Aorta (tissue), 5 donors: ENCODE measurements at regions not wholly inside any gene's neighbourhood (a gene's known extent, or its start where the extent isn't known, plus 50 kb on each side); places are given as distances from the start of the nearest gene placed in this dataset.

Experiments
- ATAC-seq: fragments of 200-7000 bp; cut with Tn5 transposase; one replicate; pipeline ENCODE4 v1.9.1; 2022; ENCODE audit warnings: moderate library complexity; ENCODE audit not compliant: low FRiP score
- DNase-seq, 2 donors: peaks; one replicate each; pipeline ENCODE4 v3.0.0-alpha.2; 2020
- H3K27ac ChIP-seq, 2 donors: one replicate each; pipeline ENCODE4 v1.5.1; 2013; ENCODE audit warnings: low read length in 2 of 2, mild to moderate bottlenecking in 2 of 2, moderate library complexity in 2 of 2, control low read depth in 1 of 2, inconsistent platforms in 1 of 2, low read depth in 1 of 2
- H3K27me3 ChIP-seq, 2 donors: one replicate each; pipeline ENCODE4 v1.6.1; 2013; ENCODE audit warnings: control low read depth in 1 of 2, low read length in 1 of 2, mild to moderate bottlenecking in 1 of 2, moderate library complexity in 1 of 2; ENCODE audit not compliant: insufficient read depth in 2 of 2, control insufficient read depth in 1 of 2
- H3K36me3 ChIP-seq, 2 donors: one replicate each; pipeline ENCODE4 v1.6.1; 2013; ENCODE audit warnings: control low read depth in 1 of 2, low read length in 1 of 2, mild to moderate bottlenecking in 1 of 2; ENCODE audit not compliant: insufficient read depth in 2 of 2, control insufficient read depth in 1 of 2
- H3K4me1 ChIP-seq, 2 donors: one replicate each; pipeline ENCODE4 v1.6.1; 2013; ENCODE audit warnings: low read length in 2 of 2, control low read depth in 1 of 2, mild to moderate bottlenecking in 1 of 2, moderate library complexity in 1 of 2; ENCODE audit not compliant: insufficient read depth in 2 of 2, control insufficient read depth in 1 of 2
- H3K4me3 ChIP-seq, 2 donors: one replicate each; pipeline ENCODE4 v1.5.1; 2013; ENCODE audit warnings: low read length in 2 of 2, control low read depth in 1 of 2, mild to moderate bottlenecking in 1 of 2
- H3K9me3 ChIP-seq: one replicate; pipeline ENCODE4 v1.6.1; 2013; ENCODE audit warnings: mild to moderate bottlenecking, low read length; ENCODE audit not compliant: control insufficient read depth
- WGBS, 2 donors: extraction: QIAGEN DNeasy Blood & Tissue Kit; methylation state at CpG; one replicate each; pipeline ENCODE4 v1.1.7; 2013; 5-methylcytosine and 5-hydroxymethylcytosine counted together
- intact Hi-C, 2 donors: fragments of 100-400 bp; cut with DNase I; formaldehyde crosslinking; loops; one replicate each; pipeline versions ENCODE4 v1.14.2 to v1.15.0; 2022
- donor health status: healthy with polysubstance abuse.
- donor health status: Bipolar disorder and iron deficiency.
- donor health status: DM: no; HTN: no; CAD: no.
- donor health status: DM: no; HTN: no; CAD: no.
- donor health status: DM: yes; HTN: yes; CAD: no.

- peaks cover 0 to 5% of the 10 kb centered on the region in 2 donors for H3K36me3 ChIP-seq
Measured at GRCh38 chr6:34606477-34607265, 50.5 kb upstream of the SPDEF start.

More at GRCh38 chr6:34606477-34607265, 50.5 kb upstream of the SPDEF start:
- ATAC-seq, result no peak
- no peak for DNase-seq
- Histone ChIP-seq H3K4me1 (peaks cover 0 to 3% of the 10 kb centered on the region in 2 donors), H3K27me3 (no peaks in the 10 kb centered on the region), H3K9me3 (no peaks in the 10 kb centered on the region), H3K4me3 (no peak overlapping the region), H3K27ac (no peak overlapping the region)
- WGBS, 2 donors, result 89 to 91% methylated on average over 11 of the region's 11 CpGs
- intact Hi-C loops, result loop anchor here (5.0 to 10.0 kb wide), 5 partner anchors 74 to 442 kb away; partner anchors contain the start of gene RPS10 (in 1 of the 2)
